ENCODE measurements at regions not wholly inside any gene's neighbourhood (a gene's known extent, or its start where the extent isn't known, plus 50 kb on each side); places are given as distances from the start of the nearest gene placed in this dataset.
A peak's percentile ranks its signal among the peaks of the same experiment; 100 is the strongest.

- TF ChIP-seq POLR2AphosphoS5 (IDR thresholded peaks at IDR 0.05; ENCODE audit: low read depth, low read length) (no peak), TCF7L2 (IDR thresholded peaks at IDR 0.05; ENCODE audit: low read depth, low read length) (no peak), REST (IDR thresholded peaks at IDR 0.05; ENCODE audit: insufficient read depth in 1 of 2, low read depth in 2 of 2, low read length in 1 of 2) (no peak), CTCF (IDR thresholded peaks at IDR 0.05) (no peak), SIN3A (IDR thresholded peaks at IDR 0.05; ENCODE audit: borderline replicate concordance, insufficient read depth, low read depth, low read length) (no peak)
- in situ Hi-C loops (cut with HindIII; ENCODE audit: low pct_unique_long_range_greater_than_20kb, low sequenced_read_pairs), result no loop called here
- Histone ChIP-seq H3K9me3 (ENCODE audit: control insufficient read depth, insufficient read depth, low read depth, low read length) (no peaks in the 10 kb centered on the region), H3K36me3 (ENCODE audit: control insufficient read depth, insufficient read depth, low read length) (no peaks in the 10 kb centered on the region), H3K27me3 (ENCODE audit: control insufficient read depth, insufficient read depth, low read length) (no peaks in the 10 kb centered on the region), H3K4me3 (ENCODE audit: low read depth in 2 of 2, low read length in 2 of 2) (no peak overlapping the region), H3K27ac (ENCODE audit: low read length) (peak overlapping the region; percentile 24; the same call in 1 of the 2 replicates), H3K4me1 (ENCODE audit: control insufficient read depth, insufficient read depth, low read length) (peaks cover 22% of the 10 kb centered on the region)
- DNase-seq (ENCODE audit: low read depth, low spot score), result no peak
- intact Hi-C loops (cut with micrococcal nuclease; ENCODE audit: unreplicated experiment), result no loop called here
- ChIA-PET POLR2A (no interaction called here), CTCF (no interaction called here)
- peak; percentile 34; the same call in 1 of the 2 replicates for ATAC-seq
- BruUV-seq (replicated peaks), result no TSS peak
These were observed 187.6 kb downstream of the PCSK1 start for GRCh38 chr5:96245140-96246091.

GRCh38 chr5:96244696-96245095 is 188.4 kb downstream of the PCSK1 start:
- Histone ChIP-seq H3K27me3 (ENCODE audit: control insufficient read depth, insufficient read depth, low read length) (no peaks in the 10 kb centered on the region), H3K4me3 (ENCODE audit: low read depth in 2 of 2, low read length in 2 of 2) (no peak overlapping the region), H3K9me3 (ENCODE audit: control insufficient read depth, insufficient read depth, low read depth, low read length) (no peaks in the 10 kb centered on the region), H3K4me1 (ENCODE audit: control insufficient read depth, insufficient read depth, low read length) (peaks cover 22% of the 10 kb centered on the region), H3K27ac (ENCODE audit: low read length) (peak overlapping the region; percentile 24; the same call in 1 of the 2 replicates), H3K36me3 (ENCODE audit: control insufficient read depth, insufficient read depth, low read length) (no peaks in the 10 kb centered on the region)
- in situ Hi-C loops (cut with HindIII; ENCODE audit: low pct_unique_long_range_greater_than_20kb, low sequenced_read_pairs) (no loop called here), intact Hi-C loops (cut with micrococcal nuclease; ENCODE audit: unreplicated experiment) (no loop called here)
- no TSS peak for BruUV-seq (replicated peaks)
- no peak for DNase-seq (ENCODE audit: low read depth, low spot score)
- ATAC-seq, result no peak
- ChIA-PET POLR2A (no interaction called here), CTCF (no interaction called here)
- TF ChIP-seq TCF7L2 (IDR thresholded peaks at IDR 0.05; ENCODE audit: low read depth, low read length), result no peak
- no peak for TF ChIP-seq POLR2AphosphoS5 (IDR thresholded peaks at IDR 0.05; ENCODE audit: low read depth, low read length)
- TF ChIP-seq CTCF (IDR thresholded peaks at IDR 0.05), result no peak
- TF ChIP-seq REST (IDR thresholded peaks at IDR 0.05; ENCODE audit: insufficient read depth in 1 of 2, low read depth in 2 of 2, low read length in 1 of 2), result no peak
- no peak for TF ChIP-seq SIN3A (IDR thresholded peaks at IDR 0.05; ENCODE audit: borderline replicate concordance, insufficient read depth, low read depth, low read length)
